PC-3 (cell line): ENCODE measurements at regions not wholly inside any gene's neighbourhood (a gene's known extent, or its start where the extent isn't known, plus 50 kb on each side); places are given as distances from the start of the nearest gene placed in this dataset.

Source experiments
- EZH2 ChIP-seq: fragments of 300-600 bp; sonication (generic); IDR thresholded peaks from one replicate; pipeline ENCODE4 v1.6.1; 2017; ENCODE audit warnings: antibody characterized with exemption, mild to moderate bottlenecking, low read length; ENCODE audit not compliant: unreplicated experiment
- TF ChIP-seq, protein P1 (sequence below): fragments of 300-600 bp; sonication (generic); conservative IDR thresholded peaks from 2 replicates; pipeline ENCODE4 v1.5.1; 2017; ENCODE audit warnings: antibody characterized with exemption, low read depth, mild to moderate bottlenecking, low read length

DNA sequence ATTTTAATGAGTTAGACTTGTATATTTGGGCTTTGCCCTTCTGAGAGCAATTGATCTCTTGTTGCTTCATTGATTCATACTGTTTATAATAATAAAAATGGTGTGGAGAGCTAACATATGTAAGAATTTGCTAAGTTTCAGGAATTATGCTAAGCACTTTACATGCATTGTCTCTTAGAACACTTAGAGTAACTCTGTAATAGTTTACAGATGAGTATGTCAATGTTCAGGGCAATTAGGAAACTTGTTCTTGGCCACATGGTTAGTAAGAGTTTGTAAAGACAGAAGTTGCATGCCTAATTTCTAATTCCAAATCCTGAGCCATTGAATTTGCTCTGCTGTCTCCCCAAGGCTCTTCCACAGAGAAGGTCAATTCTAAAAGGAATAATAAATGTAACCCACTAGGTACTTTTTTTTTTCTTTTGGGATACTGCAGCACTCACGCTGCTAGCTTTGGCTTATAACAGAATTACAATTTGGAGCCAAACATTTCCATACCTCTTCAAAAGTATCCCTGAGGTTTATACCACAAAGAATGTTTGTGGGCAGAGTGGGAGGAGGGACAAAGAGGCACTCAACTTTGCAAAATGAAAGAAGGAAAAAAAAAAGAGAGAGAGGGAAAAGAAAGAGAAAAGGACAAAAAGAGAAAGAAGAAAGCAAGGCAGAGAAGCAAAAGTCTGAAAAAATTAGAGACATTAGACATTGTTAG is 232.4 kb downstream of the CALCRL start:
- TF ChIP-seq, protein P1, sequence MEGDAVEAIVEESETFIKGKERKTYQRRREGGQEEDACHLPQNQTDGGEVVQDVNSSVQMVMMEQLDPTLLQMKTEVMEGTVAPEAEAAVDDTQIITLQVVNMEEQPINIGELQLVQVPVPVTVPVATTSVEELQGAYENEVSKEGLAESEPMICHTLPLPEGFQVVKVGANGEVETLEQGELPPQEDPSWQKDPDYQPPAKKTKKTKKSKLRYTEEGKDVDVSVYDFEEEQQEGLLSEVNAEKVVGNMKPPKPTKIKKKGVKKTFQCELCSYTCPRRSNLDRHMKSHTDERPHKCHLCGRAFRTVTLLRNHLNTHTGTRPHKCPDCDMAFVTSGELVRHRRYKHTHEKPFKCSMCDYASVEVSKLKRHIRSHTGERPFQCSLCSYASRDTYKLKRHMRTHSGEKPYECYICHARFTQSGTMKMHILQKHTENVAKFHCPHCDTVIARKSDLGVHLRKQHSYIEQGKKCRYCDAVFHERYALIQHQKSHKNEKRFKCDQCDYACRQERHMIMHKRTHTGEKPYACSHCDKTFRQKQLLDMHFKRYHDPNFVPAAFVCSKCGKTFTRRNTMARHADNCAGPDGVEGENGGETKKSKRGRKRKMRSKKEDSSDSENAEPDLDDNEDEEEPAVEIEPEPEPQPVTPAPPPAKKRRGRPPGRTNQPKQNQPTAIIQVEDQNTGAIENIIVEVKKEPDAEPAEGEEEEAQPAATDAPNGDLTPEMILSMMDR: no peak
- no peak for TF ChIP-seq EZH2
